ENCODE measurements at regions not wholly inside any gene's neighbourhood (a gene's known extent, or its start where the extent isn't known, plus 50 kb on each side); places are given as distances from the start of the nearest gene placed in this dataset.

DNA sequence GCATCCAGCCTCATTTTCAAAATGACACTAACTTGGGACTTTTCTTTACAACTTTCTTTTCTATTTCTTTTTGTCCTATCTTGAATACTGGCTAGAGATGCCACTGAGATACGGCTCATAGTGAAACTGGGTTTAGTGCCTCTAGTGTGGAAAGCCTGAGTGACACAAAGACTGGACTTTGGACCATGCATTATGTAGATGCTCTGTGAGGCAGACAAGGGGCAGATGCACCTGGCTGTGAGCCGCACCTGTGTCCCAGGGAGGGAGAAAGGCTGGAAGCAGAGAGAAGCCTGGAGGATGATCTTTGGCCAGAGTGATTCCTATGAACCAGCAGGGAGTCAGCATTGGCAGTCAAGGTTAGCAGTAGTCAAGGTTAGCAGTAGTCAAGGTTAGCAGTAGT lies 852.3 kb upstream of the TMEM132C start:
- Mint-ChIP-seq H3K27me3 (ENCODE audit: unreplicated experiment) (no peaks in the 10 kb centered on the region), H3K27ac (ENCODE audit: unreplicated experiment) (no peak overlapping the region), H3K4me3 (ENCODE audit: unreplicated experiment) (no peak overlapping the region), H3K36me3 (ENCODE audit: unreplicated experiment) (no peaks in the 10 kb centered on the region), H3K9me3 (ENCODE audit: unreplicated experiment) (peaks cover 10% of the 10 kb centered on the region), H3K4me1 (ENCODE audit: unreplicated experiment) (no peaks in the 10 kb centered on the region)
- no peak for TF ChIP-seq CTCF (IDR thresholded peaks at IDR 0.05)
- DNase-seq (ENCODE audit: extremely low spot score, unreplicated experiment) = no peak

DNA sequence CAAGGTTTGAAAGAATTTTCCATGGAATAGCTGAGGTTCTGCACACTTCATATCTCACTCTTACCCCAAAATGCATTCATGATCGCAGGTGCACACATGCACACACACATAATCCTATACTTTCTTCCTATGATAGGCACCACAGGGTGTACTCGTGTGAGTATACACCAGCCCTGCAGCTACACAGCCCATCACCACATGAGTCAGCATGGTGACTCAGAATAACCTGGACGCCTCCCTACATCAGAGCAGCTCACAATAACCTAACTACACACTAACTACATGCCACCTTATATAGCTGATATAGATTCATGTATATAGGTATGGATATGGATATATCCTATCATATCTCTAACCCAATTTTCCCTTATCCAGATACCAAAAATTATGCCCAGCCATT lies 850.2 kb upstream of the TMEM132C start:
- no peaks in the 10 kb centered on the region for H3K36me3 Mint-ChIP-seq (ENCODE audit: unreplicated experiment)
- H3K27me3 Mint-ChIP-seq (ENCODE audit: unreplicated experiment) = peaks cover 2% of the 10 kb centered on the region
- no peak for TF ChIP-seq CTCF (IDR thresholded peaks at IDR 0.05)
- H3K4me1 Mint-ChIP-seq (ENCODE audit: unreplicated experiment) = no peaks in the 10 kb centered on the region
- no peak for DNase-seq (ENCODE audit: extremely low spot score, unreplicated experiment)
- peaks cover 10% of the 10 kb centered on the region for H3K9me3 Mint-ChIP-seq (ENCODE audit: unreplicated experiment)
- no peak overlapping the region for H3K4me3 Mint-ChIP-seq (ENCODE audit: unreplicated experiment)
- H3K27ac Mint-ChIP-seq (ENCODE audit: unreplicated experiment) = no peak overlapping the region

DNA sequence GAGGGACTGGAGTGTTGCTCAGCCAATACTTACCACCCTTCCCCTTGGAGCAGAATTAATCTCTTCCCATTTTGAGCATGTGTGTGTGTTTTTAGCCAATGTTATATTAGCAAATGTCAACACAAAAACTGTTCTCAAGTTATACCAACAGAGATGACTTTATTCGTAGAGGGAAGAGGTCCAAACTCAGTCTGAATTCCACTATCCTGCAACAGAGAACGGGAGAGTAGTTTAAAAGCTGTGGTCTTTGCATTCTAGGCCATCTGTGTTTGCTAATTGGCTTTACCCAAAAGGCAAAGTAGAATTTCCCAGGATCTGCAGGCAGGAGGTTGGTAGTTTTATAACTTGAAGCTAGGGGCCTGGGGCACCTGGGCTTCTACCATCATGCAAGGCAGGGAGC lies 847.9 kb upstream of the TMEM132C start:
- peaks cover 2% of the 10 kb centered on the region for H3K27me3 Mint-ChIP-seq (ENCODE audit: unreplicated experiment)
- peaks cover 10% of the 10 kb centered on the region for H3K9me3 Mint-ChIP-seq (ENCODE audit: unreplicated experiment)
- TF ChIP-seq CTCF (IDR thresholded peaks at IDR 0.05) = no peak

GRCh38 chr12:127421614-127422013 lies 845.4 kb upstream of the TMEM132C start:
- peaks cover 2% of the 10 kb centered on the region for H3K27me3 Mint-ChIP-seq (ENCODE audit: unreplicated experiment)
- TF ChIP-seq CTCF (IDR thresholded peaks at IDR 0.05) = no peak
- DNase-seq (ENCODE audit: extremely low spot score, unreplicated experiment) = no peak
- no peaks in the 10 kb centered on the region for H3K36me3 Mint-ChIP-seq (ENCODE audit: unreplicated experiment)
- no peak overlapping the region for H3K27ac Mint-ChIP-seq (ENCODE audit: unreplicated experiment)
- H3K4me3 Mint-ChIP-seq (ENCODE audit: unreplicated experiment) = no peak overlapping the region
- no peaks in the 10 kb centered on the region for H3K4me1 Mint-ChIP-seq (ENCODE audit: unreplicated experiment)
- H3K9me3 Mint-ChIP-seq (ENCODE audit: unreplicated experiment) = peaks cover 10% of the 10 kb centered on the region

More for the DNA sequence above, 847.9 kb upstream of the TMEM132C start:
- no peak for DNase-seq (ENCODE audit: extremely low spot score, unreplicated experiment)
- Mint-ChIP-seq H3K4me1 (ENCODE audit: unreplicated experiment) (no peaks in the 10 kb centered on the region), H3K36me3 (ENCODE audit: unreplicated experiment) (no peaks in the 10 kb centered on the region), H3K4me3 (ENCODE audit: unreplicated experiment) (no peak overlapping the region), H3K27ac (ENCODE audit: unreplicated experiment) (no peak overlapping the region)

GRCh38 chr12:127422935-127423566 lies 843.9 kb upstream of the TMEM132C start:
- H3K27me3 Mint-ChIP-seq (ENCODE audit: unreplicated experiment) = peaks cover 2% of the 10 kb centered on the region
- H3K36me3 Mint-ChIP-seq (ENCODE audit: unreplicated experiment) = no peaks in the 10 kb centered on the region
- H3K4me3 Mint-ChIP-seq (ENCODE audit: unreplicated experiment) = no peak overlapping the region

More at GRCh38 chr12:127422935-127423566, 843.9 kb upstream of the TMEM132C start:
- DNase-seq (ENCODE audit: extremely low spot score, unreplicated experiment) = no peak
- Mint-ChIP-seq H3K9me3 (ENCODE audit: unreplicated experiment) (peaks cover 3% of the 10 kb centered on the region), H3K4me1 (ENCODE audit: unreplicated experiment) (no peaks in the 10 kb centered on the region), H3K27ac (ENCODE audit: unreplicated experiment) (no peak overlapping the region)
- no peak for TF ChIP-seq CTCF (IDR thresholded peaks at IDR 0.05)

Measured in osteocyte (in vitro differentiated cells).